ENCODE measurements at regions not wholly inside any gene's neighbourhood (a gene's known extent, or its start where the extent isn't known, plus 50 kb on each side); places are given as distances from the start of the nearest gene placed in this dataset.

GRCh38 chr12:17540921-17541320 is 549.1 kb downstream of the RERGL start:
- no peak for DNase-seq (ENCODE audit: low spot score)

GRCh38 chr12:17528394-17528793 is 561.6 kb downstream of the RERGL start:
- no peak for DNase-seq (ENCODE audit: low spot score)

GRCh38 chr12:17527021-17527420 is 563.0 kb downstream of the RERGL start:
- no peak for DNase-seq (ENCODE audit: low spot score)

- DNase-seq (ENCODE audit: low spot score) = peak; percentile 1
Observed at GRCh38 chr12:17511369-17511768, 578.6 kb downstream of the RERGL start.

GRCh38 chr12:17507336-17507735 is 582.7 kb downstream of the RERGL start:
- DNase-seq (ENCODE audit: low spot score) = no peak

GRCh38 chr12:17503742-17504141 is 586.3 kb downstream of the RERGL start:
- no peak for DNase-seq (ENCODE audit: low spot score)

GRCh38 chr12:17489452-17489851 is 600.5 kb downstream of the RERGL start:
- DNase-seq (ENCODE audit: low spot score) = no peak

GRCh38 chr12:17478908-17479673 is 610.9 kb downstream of the RERGL start:
- DNase-seq (ENCODE audit: low spot score) = no peak

- DNase-seq (ENCODE audit: low spot score) = no peak
Observed at GRCh38 chr12:17470460-17470859, 619.5 kb downstream of the RERGL start.

GRCh38 chr12:17459214-17459613 is 630.8 kb downstream of the RERGL start:
- no peak for DNase-seq (ENCODE audit: low spot score)

GRCh38 chr12:17456486-17456885 is 633.5 kb downstream of the RERGL start:
- DNase-seq (ENCODE audit: low spot score) = peak; percentile 19

- DNase-seq (ENCODE audit: low spot score) = no peak
Observed at GRCh38 chr12:17438141-17438540, 651.9 kb downstream of the RERGL start.

- DNase-seq (ENCODE audit: low spot score) = no peak
Observed at GRCh38 chr12:17416748-17417147, 673.2 kb downstream of the RERGL start.

GRCh38 chr12:17414596-17414995 is 675.4 kb downstream of the RERGL start:
- no peak for DNase-seq (ENCODE audit: low spot score)

- DNase-seq (ENCODE audit: low spot score) = no peak
Observed at GRCh38 chr12:17411662-17412061, 678.3 kb downstream of the RERGL start.

- no peak for DNase-seq (ENCODE audit: low spot score)
Observed at GRCh38 chr12:17388679-17389078, 701.3 kb downstream of the RERGL start.

- peak; percentile 3 for DNase-seq (ENCODE audit: low spot score)
Observed at GRCh38 chr12:17383321-17383720, 706.7 kb downstream of the RERGL start.

- peak; percentile 29 for DNase-seq (ENCODE audit: low spot score)
Observed at GRCh38 chr12:17381211-17381610, 708.8 kb downstream of the RERGL start.

- DNase-seq (ENCODE audit: low spot score) = no peak
Observed at GRCh38 chr12:17372508-17372907, 717.5 kb downstream of the RERGL start.

- DNase-seq (ENCODE audit: low spot score) = no peak
Observed at GRCh38 chr12:17371491-17372215, 718.3 kb downstream of the RERGL start.

GRCh38 chr12:17370621-17371020 is 719.4 kb downstream of the RERGL start:
- no peak for DNase-seq (ENCODE audit: low spot score)

- no peak for DNase-seq (ENCODE audit: low spot score)
Observed at GRCh38 chr12:17369556-17369955, 720.4 kb downstream of the RERGL start.

GRCh38 chr12:17361224-17361623 is 728.8 kb downstream of the RERGL start:
- no peak for DNase-seq (ENCODE audit: low spot score)

GRCh38 chr12:17358835-17359234 is 731.2 kb downstream of the RERGL start:
- DNase-seq (ENCODE audit: low spot score) = no peak
